AG09319 (cell line): ENCODE measurements at regions not wholly inside any gene's neighbourhood (a gene's known extent, or its start where the extent isn't known, plus 50 kb on each side); places are given as distances from the start of the nearest gene placed in this dataset.

Source experiments
- DNase-seq: peaks from one replicate; pipeline ENCODE4 v3.0.0-alpha.2; 2010; ENCODE audit warnings: low read depth; ENCODE audit errors: extremely low read depth
- TF ChIP-seq, protein P1 (sequence below): IDR thresholded peaks from 2 replicates; pipeline ENCODE4 v1.5.1; 2011; ENCODE audit warnings: low read depth, mild to moderate bottlenecking, inconsistent platforms, low read length, moderate library complexity

DNA sequence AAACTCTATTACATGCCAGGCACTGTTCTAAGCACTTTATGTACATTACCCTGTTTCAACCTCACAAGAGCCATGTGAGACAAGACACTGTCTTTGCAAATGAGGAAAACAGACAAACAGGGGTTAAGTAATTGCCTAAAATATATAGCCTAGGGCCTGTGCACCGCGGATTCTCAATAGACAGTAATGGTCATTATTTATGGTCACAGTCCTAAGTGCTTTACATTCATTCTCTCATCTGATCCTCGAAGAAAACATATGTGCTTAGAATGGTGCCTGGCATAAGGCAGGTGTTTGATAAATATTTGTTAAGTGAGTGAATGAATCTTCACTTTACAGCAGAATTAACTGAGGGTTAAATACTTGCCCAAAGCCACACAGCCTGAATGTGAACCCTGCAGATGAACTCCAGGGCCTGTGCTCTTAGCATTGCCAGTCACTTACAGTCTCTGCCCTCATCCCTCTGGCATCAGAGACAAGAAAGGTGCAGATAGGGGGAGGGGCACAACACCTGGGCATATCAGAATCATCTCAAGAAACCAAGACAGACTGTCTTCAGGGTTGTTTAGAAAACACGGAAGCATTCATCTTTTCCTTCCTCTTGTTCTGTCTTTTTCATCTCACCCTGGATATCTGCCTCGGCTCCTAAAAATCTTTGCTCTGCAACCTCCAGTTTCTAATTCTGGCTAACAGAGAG is 92.8 kb upstream of the SASH1 start:
- DNase-seq, result no peak
- TF ChIP-seq, protein P1, sequence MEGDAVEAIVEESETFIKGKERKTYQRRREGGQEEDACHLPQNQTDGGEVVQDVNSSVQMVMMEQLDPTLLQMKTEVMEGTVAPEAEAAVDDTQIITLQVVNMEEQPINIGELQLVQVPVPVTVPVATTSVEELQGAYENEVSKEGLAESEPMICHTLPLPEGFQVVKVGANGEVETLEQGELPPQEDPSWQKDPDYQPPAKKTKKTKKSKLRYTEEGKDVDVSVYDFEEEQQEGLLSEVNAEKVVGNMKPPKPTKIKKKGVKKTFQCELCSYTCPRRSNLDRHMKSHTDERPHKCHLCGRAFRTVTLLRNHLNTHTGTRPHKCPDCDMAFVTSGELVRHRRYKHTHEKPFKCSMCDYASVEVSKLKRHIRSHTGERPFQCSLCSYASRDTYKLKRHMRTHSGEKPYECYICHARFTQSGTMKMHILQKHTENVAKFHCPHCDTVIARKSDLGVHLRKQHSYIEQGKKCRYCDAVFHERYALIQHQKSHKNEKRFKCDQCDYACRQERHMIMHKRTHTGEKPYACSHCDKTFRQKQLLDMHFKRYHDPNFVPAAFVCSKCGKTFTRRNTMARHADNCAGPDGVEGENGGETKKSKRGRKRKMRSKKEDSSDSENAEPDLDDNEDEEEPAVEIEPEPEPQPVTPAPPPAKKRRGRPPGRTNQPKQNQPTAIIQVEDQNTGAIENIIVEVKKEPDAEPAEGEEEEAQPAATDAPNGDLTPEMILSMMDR, result no peak

DNA sequence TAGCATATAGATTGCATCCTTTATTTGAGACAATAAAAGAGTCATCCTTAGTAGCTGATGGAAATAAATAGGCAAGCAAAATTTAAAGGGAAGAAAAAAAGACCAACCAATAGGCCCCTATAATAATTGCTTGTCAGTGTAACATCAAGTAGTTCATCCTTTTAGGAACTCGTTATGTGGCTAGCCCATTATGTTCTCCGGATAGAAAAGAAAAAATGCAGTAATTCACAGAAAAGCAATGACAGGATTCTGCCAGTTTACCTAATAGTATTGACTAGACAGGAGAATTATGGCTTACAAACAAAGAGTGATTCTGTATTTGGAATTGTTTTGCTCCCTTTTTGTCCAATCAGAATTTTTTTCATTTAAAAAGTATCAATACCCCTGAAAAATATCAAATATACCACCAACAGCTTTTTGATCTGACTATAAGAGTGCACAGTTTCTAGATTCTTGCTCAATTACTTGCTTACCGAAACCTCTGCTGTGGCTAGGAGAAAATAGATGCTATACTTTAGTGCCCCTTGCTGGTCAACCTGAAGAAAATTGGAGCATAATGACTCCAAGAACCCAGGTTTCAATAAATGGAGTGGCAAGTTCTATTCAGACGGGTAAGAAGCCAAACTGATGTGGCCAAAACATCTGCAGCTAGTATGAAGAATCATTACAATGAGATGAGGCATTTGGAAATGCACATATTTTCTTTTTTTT is 91.5 kb upstream of the SASH1 start:
- DNase-seq, result peak; percentile 56
- TF ChIP-seq, protein P1, result peak; percentile 51

DNA sequence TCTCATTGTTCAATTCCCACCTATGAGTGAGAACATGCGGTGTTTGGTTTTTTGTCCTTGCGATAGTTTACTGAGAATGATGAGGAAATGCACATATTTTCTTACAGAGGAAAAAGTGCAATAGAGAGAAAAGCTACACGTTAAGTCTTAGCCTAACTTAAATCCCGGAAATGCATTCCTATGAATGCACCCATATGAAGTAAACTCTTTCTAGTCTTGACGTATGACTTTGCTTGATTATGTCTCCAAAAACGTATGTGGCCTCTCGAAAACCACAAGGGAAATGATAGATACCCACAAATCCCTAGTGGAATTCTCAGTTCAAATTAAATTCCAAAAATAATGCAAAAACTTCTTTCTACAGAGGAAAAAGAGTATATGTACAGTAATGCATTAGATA is 90.7 kb upstream of the SASH1 start:
- TF ChIP-seq, protein P1, result no peak
- no peak for DNase-seq

DNA sequence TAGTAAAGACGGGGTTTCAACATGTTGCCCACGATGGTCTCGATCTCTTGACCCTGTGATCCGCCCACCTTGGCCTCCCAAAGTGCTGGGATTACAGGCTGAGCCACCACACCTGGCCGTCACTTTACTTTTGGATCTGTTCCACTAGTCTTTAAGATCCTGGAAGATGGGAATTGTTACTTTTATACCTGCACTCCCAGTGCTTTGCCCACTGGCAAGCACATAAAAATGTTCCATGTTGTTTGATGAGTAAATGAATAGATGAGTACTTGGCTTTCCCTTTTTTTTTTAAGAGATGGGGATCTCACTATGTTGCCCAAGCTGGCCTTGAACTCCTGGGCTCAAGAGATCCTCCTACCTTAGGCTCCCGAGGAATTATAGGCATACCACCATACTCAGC is 84.8 kb upstream of the SASH1 start:
- TF ChIP-seq, protein P1, result no peak
- no peak for DNase-seq

DNA sequence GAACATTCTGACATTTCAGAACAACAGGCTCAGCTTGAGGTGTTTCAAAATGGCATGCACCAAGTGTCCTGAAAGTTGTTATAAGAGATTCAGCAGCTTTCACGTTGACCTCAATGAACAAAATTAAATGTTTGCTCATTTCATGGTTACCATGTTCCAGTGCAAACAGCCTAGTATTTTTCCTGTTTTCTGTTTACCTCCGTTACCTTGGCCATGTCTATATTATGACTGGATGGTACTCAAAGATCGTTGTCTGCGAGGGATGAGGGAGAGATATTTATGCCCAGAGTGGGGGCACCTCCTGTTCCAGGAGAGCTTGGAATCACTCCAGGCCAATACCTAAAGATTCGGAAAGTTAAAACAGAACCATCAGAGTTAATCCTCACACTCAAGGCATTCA is 83.8 kb upstream of the SASH1 start:
- TF ChIP-seq, protein P1, result no peak
- DNase-seq, result no peak

DNA sequence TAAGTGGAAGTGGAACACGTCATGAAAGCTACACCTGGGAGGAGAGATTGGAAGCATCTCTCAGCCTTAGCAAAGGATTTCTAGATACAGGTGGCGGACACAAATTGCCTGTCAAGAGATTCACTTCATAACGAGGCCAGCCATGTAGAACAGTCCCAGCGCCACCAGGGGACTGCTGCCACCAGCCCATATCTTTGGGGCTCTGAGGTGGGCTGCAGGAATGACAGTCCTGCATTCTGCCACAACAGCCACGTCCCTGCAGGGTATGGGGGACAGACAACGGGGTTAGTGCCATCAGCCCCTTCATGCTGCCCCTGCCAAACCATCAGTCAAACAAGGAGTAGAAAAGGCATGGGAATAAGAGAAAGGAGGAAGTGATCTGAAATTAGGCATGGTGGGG is 81.2 kb upstream of the SASH1 start:
- DNase-seq, result no peak
- TF ChIP-seq, protein P1, result no peak

DNA sequence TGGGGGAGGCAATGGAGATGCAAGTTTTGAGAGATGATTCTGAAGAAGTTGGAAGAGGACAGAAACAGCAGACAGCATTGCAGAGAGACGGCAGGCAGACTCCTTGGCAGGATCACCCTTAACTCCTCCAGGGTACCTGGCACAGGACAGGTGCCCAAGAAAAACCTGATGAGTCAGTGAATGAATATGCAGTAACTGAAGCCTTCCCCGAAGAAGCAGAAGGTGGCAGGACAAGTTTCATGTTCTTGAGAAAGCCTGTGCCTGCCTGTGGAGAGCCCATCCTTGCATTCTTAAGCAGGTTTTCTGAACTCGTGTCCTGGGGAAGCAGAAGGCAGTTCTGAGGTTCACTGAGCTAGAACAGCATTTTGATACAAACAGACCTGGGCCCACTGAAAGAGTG is 79.6 kb upstream of the SASH1 start:
- DNase-seq, result no peak
- TF ChIP-seq, protein P1, result no peak
